K562 (cell line): ENCODE measurements at regions not wholly inside any gene's neighbourhood (a gene's known extent, or its start where the extent isn't known, plus 50 kb on each side); places are given as distances from the start of the nearest gene placed in this dataset.

ENCODE experiments used
- ATAC-seq: fragments of 200-7000 bp; cut with Tn5 transposase; 3 replicates; pipeline ENCODE4 v1.9.1; 2020; ENCODE audit warnings: moderate library complexity
- BruUV-seq: library from RNA; stranded (reverse); fragments of 400-500 nt; replicated peaks from 2 replicates; lab custom pipeline; 2021; lab: Mats Ljungman, UMichigan
- CTCF ChIA-PET: fragments of 300-600 bp; formaldehyde crosslinking; extraction: SDS; loops from one replicate; lab custom pipeline; 2021; ENCODE audit warnings: low intra/inter-chr PET ratio; lab: Yijun Ruan, JAX
- POLR2A ChIA-PET: fragments of 300-600, 350-650 bp; sonication (Branson Sonifier 250); formaldehyde crosslinking; extraction: SDS; loops from one replicate; lab custom pipeline; 2021; ENCODE audit warnings: antibody characterized with exemption, inconsistent platforms; lab: Yijun Ruan, JAX
- DNase-seq, 4 experiments: peaks; one replicate each; pipeline versions ENCODE4 v3.0.0 to v3.0.0-alpha.2; 2011 to 2018; ENCODE audit warnings: low spot score in 3 of 4, mixed read lengths in 3 of 4; ENCODE audit errors: extremely low read depth in 1 of 4
- FAIRE-seq: peaks from 2 replicates; lab custom pipeline; 2011; peaks lifted over from hg19 to GRCh38; lab: Jason Lieb, UNC
- H2AFZ ChIP-seq: 2 replicates; pipeline ENCODE4 v1.6.0; 2011; ENCODE audit warnings: low read depth, low read length, control low read depth, inconsistent platforms
- H3K27ac ChIP-seq: fragments of 200-600 bp; 3 replicates; pipeline ENCODE4 v1.8.0; 2011; ENCODE audit warnings: low read depth, mild to moderate bottlenecking, control low read depth, inconsistent platforms, low read length, moderate library complexity, mixed read lengths; ENCODE audit errors: extremely low read depth
- H3K27me3 ChIP-seq, 2 experiments: fragments of 300-600 bp in 1 of 2; 2 replicates in 1 of 2; 3 replicates in 1 of 2; pipeline versions ENCODE4 v1.6.0 to v1.8.0; 2011; ENCODE audit warnings: inconsistent platforms in 2 of 2, low read length in 2 of 2, mild to moderate bottlenecking in 1 of 2, mixed read lengths in 1 of 2, moderate library complexity in 1 of 2; ENCODE audit not compliant: control insufficient read depth in 2 of 2, insufficient read depth in 2 of 2
- H3K36me3 ChIP-seq: fragments of 300-600 bp; 3 replicates; pipeline ENCODE4 v1.8.0; 2011; ENCODE audit warnings: mild to moderate bottlenecking, low read length, inconsistent platforms; ENCODE audit not compliant: control insufficient read depth, insufficient read depth
- H3K4me1 ChIP-seq, 2 experiments: fragments of 200-600 bp in 1 of 2; replicated peaks in 1 of 2; 2 replicates in 1 of 2; 3 replicates in 1 of 2; pipeline versions ENCODE4 v1.5.1 to v1.8.0; 2011; ENCODE audit warnings: inconsistent platforms in 2 of 2, low read length in 2 of 2, mild to moderate bottlenecking in 1 of 2, mixed read lengths in 1 of 2, moderate library complexity in 1 of 2; ENCODE audit not compliant: control insufficient read depth in 2 of 2, insufficient read depth in 2 of 2
- H3K4me2 ChIP-seq: 2 replicates; pipeline ENCODE4 v1.6.1; 2011; ENCODE audit warnings: low read length, control low read depth, inconsistent platforms, mixed read lengths; ENCODE audit not compliant: insufficient read depth
- H3K4me3 ChIP-seq: fragments of 200-600 bp; sonication (generic), shearing (Covaris generic); 2 replicates; pipeline ENCODE4 v1.5.1; 2016; ENCODE audit warnings: control low read depth, inconsistent platforms
- H3K79me2 ChIP-seq: fragments of 200-600 bp; 3 replicates; pipeline ENCODE4 v1.8.0; 2011; ENCODE audit warnings: low read length, inconsistent platforms; ENCODE audit not compliant: control insufficient read depth, insufficient read depth
- H3K9ac ChIP-seq, 2 experiments: 2 replicates each; pipeline versions ENCODE4 v1.6.0 to v1.6.1; 2011; ENCODE audit warnings: low read depth in 2 of 2, low read length in 2 of 2, control low read depth in 1 of 2, inconsistent platforms in 1 of 2, mild to moderate bottlenecking in 1 of 2, mixed read lengths in 1 of 2; ENCODE audit not compliant: insufficient read depth in 1 of 2
- H3K9me1 ChIP-seq: one replicate; pipeline ENCODE4 v1.6.0; 2011; ENCODE audit warnings: inconsistent platforms, mild to moderate bottlenecking, low read length, moderate library complexity; ENCODE audit not compliant: control insufficient read depth, insufficient read depth
- H3K9me3 ChIP-seq: replicated peaks from 2 replicates; pipeline ENCODE4 v1.5.1; 2011; ENCODE audit warnings: low read depth, low read length, inconsistent platforms; ENCODE audit not compliant: control insufficient read depth, insufficient read depth
- H4K20me1 ChIP-seq: replicated peaks from 2 replicates; pipeline ENCODE4 v1.6.1; 2011; ENCODE audit warnings: low read length, inconsistent platforms, mixed read lengths; ENCODE audit not compliant: control insufficient read depth, insufficient read depth
- CC2D1A ChIP-seq: fragments of 450-650 bp; IDR thresholded peaks from 2 replicates; pipeline ENCODE4 v1.6.1; 2017; ENCODE audit warnings: mild to moderate bottlenecking
- GATAD2B ChIP-seq: fragments of 450-650 bp; IDR thresholded peaks from 2 replicates; pipeline ENCODE4 v1.6.1; 2017; ENCODE audit warnings: mild to moderate bottlenecking, borderline replicate concordance
- GTF2A2 ChIP-seq: IDR thresholded peaks from 2 replicates; pipeline ENCODE4 v1.6.1; 2016; ENCODE audit warnings: mild to moderate bottlenecking, missing genetic modification characterization, missing compliant biosample characterization
- HDAC3 ChIP-seq: fragments of 450-650 bp; IDR thresholded peaks from 2 replicates; pipeline ENCODE4 v1.6.1; 2018; ENCODE audit warnings: borderline replicate concordance, mild to moderate bottlenecking, moderate library complexity; ENCODE audit not compliant: partially characterized antibody
- MXI1 ChIP-seq: IDR thresholded peaks from 2 replicates; pipeline ENCODE4 v1.6.1; 2011; ENCODE audit warnings: low read depth, mild to moderate bottlenecking, improper control_type of control experiment, low read length
- TAF7 ChIP-seq: fragments of 450-650 bp; IDR thresholded peaks from 2 replicates; pipeline ENCODE4 v1.6.1; 2016; ENCODE audit warnings: missing genetic modification characterization, missing compliant biosample characterization
- ZBTB43 ChIP-seq: sonication (generic); formaldehyde crosslinking; IDR thresholded peaks from 2 replicates; pipeline ENCODE4 v1.8.0; 2023; ENCODE audit warnings: mild to moderate bottlenecking, missing genetic modification reagents
- ZNF134 ChIP-seq: fragments of 250-450 bp; sonication (Bioruptor Pico); conservative IDR thresholded peaks from 2 replicates; pipeline ENCODE4 v1.4.0; 2020
- ZNF311 ChIP-seq: fragments of 250-450 bp; sonication (Bioruptor Pico); IDR thresholded peaks from 2 replicates; pipeline ENCODE4 v1.4.0; 2020; ENCODE audit warnings: mild to moderate bottlenecking, moderate library complexity
- WGBS: fragments of 100-300 bp; shearing (Covaris generic); methylation state at CpG from one replicate; pipeline ENCODE4 v1.1.6; 2016; ENCODE audit warnings: low coverage, mixed read lengths; ENCODE audit not compliant: insufficient coverage; ENCODE audit errors: missing lambda C conversion rate; 5-methylcytosine and 5-hydroxymethylcytosine counted together
- in situ Hi-C: fragments of 300-500 bp; cut with MboI; formaldehyde crosslinking; loops from 4 replicates; pipeline ENCODE4 v1.15.0; 2018; ENCODE audit warnings: inconsistent platforms, mixed read lengths
- intact Hi-C: fragments of 100-400 bp; cut with micrococcal nuclease; formaldehyde crosslinking; loops from 2 replicates; pipeline ENCODE4 v1.14.2; 2022

DNA sequence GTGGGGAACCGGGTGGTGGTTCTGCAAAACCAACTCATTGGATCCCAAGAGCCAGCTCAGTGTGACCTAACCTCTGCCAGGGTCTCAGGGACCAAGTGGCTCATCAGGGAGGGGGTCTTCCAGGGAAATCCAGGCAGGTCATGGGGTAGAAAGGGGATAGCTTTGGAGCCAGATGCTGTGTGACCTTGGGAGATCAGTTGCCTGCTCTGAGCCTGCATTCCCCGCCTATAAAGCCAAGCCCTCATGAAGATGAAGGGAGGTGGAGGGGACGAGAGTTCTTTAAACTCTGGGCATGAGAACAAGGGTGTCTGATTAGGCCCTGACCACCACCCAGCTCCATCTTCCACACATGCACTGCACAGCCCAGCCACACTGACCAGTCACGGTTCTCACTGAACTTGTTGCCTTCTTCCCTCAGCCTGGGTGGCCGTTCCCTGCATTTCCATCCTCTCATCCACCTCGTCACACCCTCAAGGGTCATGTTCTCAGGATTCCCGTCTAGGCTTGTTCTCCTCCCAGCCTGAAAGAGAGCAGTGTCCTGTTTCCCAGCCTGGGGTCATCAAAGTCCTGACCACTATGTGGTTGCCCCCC, 475.5 kb downstream of the TBC1D22A start:
- in situ Hi-C loops (no loop called here), intact Hi-C loops (no loop called here)
- H2AFZ ChIP-seq: no peak overlapping the region
- H3K79me2 ChIP-seq: no peaks in the 10 kb centered on the region
- no peak overlapping the region for H3K9ac ChIP-seq
- ATAC-seq (no peak), FAIRE-seq (no peak), DNase-seq (no peak)
- CTCF ChIA-PET: no interaction called here
- H3K4me3 ChIP-seq: no peak overlapping the region
- WGBS: 0% methylated on average over 7 of the region's 7 CpGs
- H3K9me3 ChIP-seq: no peaks in the 10 kb centered on the region
- H3K27me3 ChIP-seq: no peaks in the 10 kb centered on the region; a peak in 1 of 5 replicates
- no peak overlapping the region for H3K4me2 ChIP-seq
- H3K36me3 ChIP-seq: no peaks in the 10 kb centered on the region
- no peaks in the 10 kb centered on the region for H4K20me1 ChIP-seq
- no peaks in the 10 kb centered on the region for H3K4me1 ChIP-seq
- H3K27ac ChIP-seq: no peak overlapping the region
- H3K9me1 ChIP-seq: no peaks in the 10 kb centered on the region
- no peak for TF ChIP-seq TAF7 (tag)
- TF ChIP-seq ZNF134 (CRISPR knock-in tag): peak; percentile 58; the same call in 1 of the 2 replicates
- TF ChIP-seq HDAC3: no peak
- no TSS peak for BruUV-seq
- POLR2A ChIA-PET: interaction anchor here (0.5 kb wide), 1 partner anchor 1000 kb away, joined by 3 read pairs; no protein-coding TSS in a partner anchor

DNA sequence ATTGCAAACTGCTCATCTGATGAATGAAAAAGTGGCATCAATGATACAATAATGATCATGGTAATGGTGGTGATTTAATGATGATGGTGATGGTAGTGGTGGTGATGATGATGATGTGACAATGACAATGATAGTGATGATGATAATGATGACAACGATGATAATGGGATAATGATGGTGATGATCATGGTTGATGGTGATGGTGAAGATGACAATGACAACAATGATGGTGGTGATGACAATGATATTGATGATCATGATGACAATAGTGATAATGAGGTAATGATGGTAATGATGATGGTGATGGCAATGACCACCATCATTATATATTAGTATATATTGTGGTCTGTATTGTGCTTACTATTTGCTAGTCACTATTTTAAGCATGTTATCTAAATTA, 474.3 kb downstream of the TBC1D22A start:
- in situ Hi-C loops: no loop called here
- Histone ChIP-seq H3K9ac (no peak overlapping the region), H2AFZ (no peak overlapping the region), H3K27ac (no peak overlapping the region), H3K36me3 (no peaks in the 10 kb centered on the region), H3K4me1 (no peaks in the 10 kb centered on the region), H3K4me3 (no peak overlapping the region), H3K4me2 (no peak overlapping the region), H3K9me3 (no peaks in the 10 kb centered on the region), H3K79me2 (no peaks in the 10 kb centered on the region), H3K9me1 (no peaks in the 10 kb centered on the region), H4K20me1 (no peaks in the 10 kb centered on the region), H3K27me3 (no peaks in the 10 kb centered on the region; a peak in 1 of 5 replicates)
- no TSS peak for BruUV-seq
- no peak for DNase-seq
- no peak for FAIRE-seq
- no peak for TF ChIP-seq CC2D1A
- no peak for TF ChIP-seq GTF2A2 (tag)
- no peak for TF ChIP-seq MXI1
- TF ChIP-seq GATAD2B: no peak
- no peak for TF ChIP-seq ZBTB43 (CRISPR knock-in tag)
- no peak for TF ChIP-seq ZNF311 (CRISPR knock-in tag)
- 0% methylated on average over 1 of the region's 1 CpG for WGBS
- ChIA-PET CTCF (no interaction called here), POLR2A (no interaction called here)
- intact Hi-C loops: no loop called here
- ATAC-seq: no peak
